Glutamatergic neuron (in vitro differentiated cells): ENCODE measurements at regions not wholly inside any gene's neighbourhood (a gene's known extent, or its start where the extent isn't known, plus 50 kb on each side); places are given as distances from the start of the nearest gene placed in this dataset.
"Not testable (repeated sequence)": the region's sequence is repeated elsewhere in the genome, so short reads cannot be mapped to it uniquely, and the experiment has no call there.

Experiments used
- DNase-seq: peaks from one replicate; pipeline ENCODE4 v3.0.0; 2022
- H3K27ac Mint-ChIP-seq: one replicate; pipeline ENCODE4 v1.8.0; 2020; ENCODE audit warnings: mild to moderate bottlenecking, mixed read lengths, inconsistent platforms; ENCODE audit not compliant: unreplicated experiment
- H3K27me3 Mint-ChIP-seq: one replicate; pipeline ENCODE4 v1.8.0; 2020; ENCODE audit warnings: mild to moderate bottlenecking, moderate library complexity, mixed read lengths, inconsistent platforms; ENCODE audit not compliant: unreplicated experiment
- H3K36me3 Mint-ChIP-seq: one replicate; pipeline ENCODE4 v1.8.0; 2020; ENCODE audit warnings: mild to moderate bottlenecking, mixed read lengths, inconsistent platforms; ENCODE audit not compliant: unreplicated experiment
- H3K4me1 Mint-ChIP-seq: one replicate; pipeline ENCODE4 v1.8.0; 2020; ENCODE audit warnings: mild to moderate bottlenecking, low read depth, mixed read lengths, inconsistent platforms; ENCODE audit not compliant: unreplicated experiment
- H3K4me3 Mint-ChIP-seq: one replicate; pipeline ENCODE4 v1.8.0; 2020; ENCODE audit warnings: mild to moderate bottlenecking, mixed read lengths, inconsistent platforms; ENCODE audit not compliant: unreplicated experiment
- H3K9me3 Mint-ChIP-seq: one replicate; pipeline ENCODE4 v1.8.0; 2020; ENCODE audit warnings: mild to moderate bottlenecking, moderate library complexity, mixed read lengths, inconsistent platforms; ENCODE audit not compliant: unreplicated experiment
- CTCF ChIP-seq: fragments of 200-600 bp; sonication (generic); IDR thresholded peaks from one replicate; pipeline ENCODE4 v1.5.0; 2021; ENCODE audit not compliant: partially characterized antibody, unreplicated experiment

DNA sequence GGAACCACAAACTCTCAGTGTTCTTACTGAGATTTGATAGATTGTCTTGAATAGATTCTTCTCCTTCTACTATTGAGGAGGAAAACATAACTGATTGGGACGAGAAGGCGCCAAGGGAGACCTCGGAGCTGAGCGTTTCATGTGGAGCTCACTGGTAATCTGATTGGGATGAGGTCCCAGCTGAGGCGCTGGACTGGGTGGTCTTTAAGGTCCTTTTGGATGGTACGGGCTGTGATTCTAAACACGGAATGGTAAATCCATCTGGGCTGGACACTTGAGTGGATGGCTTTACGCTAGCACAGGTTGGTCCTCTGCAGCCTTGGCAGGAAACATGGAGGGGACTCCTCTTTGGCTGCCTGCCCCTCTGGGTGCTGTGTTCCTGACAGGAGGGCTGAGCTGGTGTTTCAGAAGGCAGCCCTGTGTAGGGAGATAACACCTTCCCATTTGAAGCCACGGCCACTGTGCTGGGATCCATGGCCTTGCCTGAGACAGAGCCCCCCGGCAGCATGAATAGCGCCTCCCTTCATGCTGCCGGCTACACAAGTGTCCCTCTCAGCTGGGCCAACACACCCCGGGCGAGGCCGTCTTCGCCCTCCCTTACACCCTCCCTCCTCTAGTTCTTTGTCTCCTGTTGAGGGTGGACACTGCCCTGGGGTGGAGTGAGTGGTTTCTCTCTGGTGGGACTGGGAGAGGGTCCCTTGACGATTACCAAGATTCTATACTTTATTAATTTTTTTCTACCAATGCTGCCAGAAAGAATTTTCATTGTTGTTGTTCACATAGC is 203.2 kb upstream of the SHH start:
- Mint-ChIP-seq H3K4me3 (no peak overlapping the region), H3K4me1 (no peaks in the 10 kb centered on the region), H3K27me3 (peaks cover 2% of the 10 kb centered on the region), H3K36me3 (no peaks in the 10 kb centered on the region), H3K9me3 (no peaks in the 10 kb centered on the region), H3K27ac (no peak overlapping the region)
- TF ChIP-seq CTCF: no peak
- no peak for DNase-seq

DNA sequence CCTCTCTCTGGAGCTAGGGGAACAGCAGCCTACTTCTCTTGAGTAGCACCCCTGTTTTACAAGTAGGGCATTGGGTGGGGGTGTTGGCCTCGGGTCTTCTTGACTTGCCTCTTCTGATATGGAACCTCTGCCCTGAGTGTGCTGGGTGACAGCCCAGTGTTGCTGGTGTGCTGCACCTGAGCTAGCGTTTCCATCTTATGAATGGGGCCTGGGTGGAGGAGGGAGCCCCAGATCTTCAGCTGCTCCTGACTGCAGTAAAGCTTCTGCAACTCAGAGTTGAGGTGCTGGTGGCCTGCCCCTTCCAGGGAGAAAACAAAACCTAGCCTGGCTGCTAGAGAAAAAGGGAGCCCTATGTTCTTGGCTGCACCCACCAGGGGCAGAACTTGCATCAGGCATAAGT is 202.5 kb upstream of the SHH start:
- Mint-ChIP-seq H3K27ac (no peak overlapping the region), H3K36me3 (no peaks in the 10 kb centered on the region), H3K27me3 (peaks cover 2% of the 10 kb centered on the region), H3K9me3 (no peaks in the 10 kb centered on the region), H3K4me1 (no peaks in the 10 kb centered on the region), H3K4me3 (no peak overlapping the region)
- no peak for DNase-seq
- no peak for TF ChIP-seq CTCF

GRCh38 chr7:156014201-156014600 is 201.9 kb upstream of the SHH start:
- Mint-ChIP-seq H3K36me3 (no peaks in the 10 kb centered on the region), H3K9me3 (no peaks in the 10 kb centered on the region), H3K27me3 (peaks cover 2% of the 10 kb centered on the region), H3K4me3 (no peak overlapping the region), H3K27ac (no peak overlapping the region), H3K4me1 (no peaks in the 10 kb centered on the region)
- no peak for DNase-seq
- no peak for TF ChIP-seq CTCF

DNA sequence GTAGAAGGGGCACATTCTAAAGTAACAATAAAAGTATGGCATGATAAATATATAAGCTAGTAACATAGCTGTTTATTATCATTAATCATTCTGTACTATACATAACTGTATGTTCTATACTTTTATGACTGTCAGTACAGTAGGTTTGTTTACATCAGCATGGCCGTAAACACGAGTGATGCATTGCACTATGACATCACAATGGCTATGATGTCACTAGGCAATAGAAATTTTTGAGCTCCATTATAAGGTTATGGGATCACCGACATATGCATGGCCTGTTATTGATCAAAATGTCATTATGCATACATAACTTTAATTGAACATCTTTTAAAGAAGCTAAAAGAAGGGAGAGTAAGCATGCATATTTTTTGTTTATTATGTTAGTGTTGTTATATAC is 200.1 kb upstream of the SHH start:
- DNase-seq: no peak
- Mint-ChIP-seq H3K9me3 (no peaks in the 10 kb centered on the region), H3K27me3 (no peaks in the 10 kb centered on the region), H3K27ac (no peak overlapping the region), H3K36me3 (no peaks in the 10 kb centered on the region), H3K4me3 (no peak overlapping the region), H3K4me1 (no peaks in the 10 kb centered on the region)
- no peak for TF ChIP-seq CTCF

GRCh38 chr7:156009569-156009968 is 197.3 kb upstream of the SHH start:
- Mint-ChIP-seq H3K36me3 (no peaks in the 10 kb centered on the region), H3K4me3 (no peak overlapping the region), H3K9me3 (no peaks in the 10 kb centered on the region), H3K27ac (no peak overlapping the region), H3K4me1 (no peaks in the 10 kb centered on the region), H3K27me3 (peaks cover 4% of the 10 kb centered on the region)
- DNase-seq: no peak
- TF ChIP-seq CTCF: no peak

- not testable (repeated sequence) for H3K9me3 Mint-ChIP-seq, DNase-seq, H3K4me1 Mint-ChIP-seq, H3K4me3 Mint-ChIP-seq, H3K36me3 Mint-ChIP-seq, H3K27me3 Mint-ChIP-seq, H3K27ac Mint-ChIP-seq
Measured at GRCh38 chr7:156006876-156007275, 194.6 kb upstream of the SHH start.
